NCI-H82 treated with DMSO at 0.1 percent for 48 hours (cell line): ENCODE measurements at regions not wholly inside any gene's neighbourhood (a gene's known extent, or its start where the extent isn't known, plus 50 kb on each side); places are given as distances from the start of the nearest gene placed in this dataset.

Source experiments
- DNase-seq: peaks from one replicate; lab custom pipeline; 2025; ENCODE audit not compliant: unreplicated experiment; lab: John Stamatoyannopoulos, UW

- no peak for DNase-seq
Measured at GRCh38 chr12:115473257-115473956, 789.4 kb upstream of the TBX3 start.

GRCh38 chr12:115472852-115473251 lies 788.9 kb upstream of the TBX3 start:
- DNase-seq = no peak

- no peak for DNase-seq
Measured at GRCh38 chr12:115470977-115471376, 787.0 kb upstream of the TBX3 start.

GRCh38 chr12:115470526-115470925 lies 786.6 kb upstream of the TBX3 start:
- DNase-seq = no peak

- no peak for DNase-seq
Measured at GRCh38 chr12:115468087-115468510, 784.1 kb upstream of the TBX3 start.

GRCh38 chr12:115467531-115467930 lies 783.6 kb upstream of the TBX3 start:
- no peak for DNase-seq

GRCh38 chr12:115466076-115466475 lies 782.1 kb upstream of the TBX3 start:
- no peak for DNase-seq

GRCh38 chr12:115464661-115465060 lies 780.7 kb upstream of the TBX3 start:
- DNase-seq = no peak

GRCh38 chr12:115464111-115464581 lies 780.2 kb upstream of the TBX3 start:
- no peak for DNase-seq

GRCh38 chr12:115461401-115461800 lies 777.4 kb upstream of the TBX3 start:
- no peak for DNase-seq

- no peak for DNase-seq
Measured at GRCh38 chr12:115457798-115458197, 773.8 kb upstream of the TBX3 start.

- peak; percentile 19 for DNase-seq
Measured at GRCh38 chr12:115456946-115457689, 773.1 kb upstream of the TBX3 start.

- no peak for DNase-seq
Measured at GRCh38 chr12:115455268-115455681, 771.3 kb upstream of the TBX3 start.

- DNase-seq = peak; percentile 42
Measured at GRCh38 chr12:115452751-115453281, 768.8 kb upstream of the TBX3 start.

GRCh38 chr12:115451780-115452736 lies 768.1 kb upstream of the TBX3 start:
- peak; percentile 51 for DNase-seq

- DNase-seq = no peak
Measured at GRCh38 chr12:115451151-115451779, 767.3 kb upstream of the TBX3 start.

- DNase-seq = no peak
Measured at GRCh38 chr12:115450710-115451109, 766.7 kb upstream of the TBX3 start.

GRCh38 chr12:115450017-115450416 lies 766.0 kb upstream of the TBX3 start:
- DNase-seq = no peak

GRCh38 chr12:115449526-115449925 lies 765.6 kb upstream of the TBX3 start:
- DNase-seq = no peak

- no peak for DNase-seq
Measured at GRCh38 chr12:115444346-115444745, 760.4 kb upstream of the TBX3 start.
